Heart left ventricle (tissue), 16 donors: ENCODE measurements at regions not wholly inside any gene's neighbourhood (a gene's known extent, or its start where the extent isn't known, plus 50 kb on each side); places are given as distances from the start of the nearest gene placed in this dataset.

Experiments used
- ATAC-seq, 4 donors: fragments of 200-7000 bp; cut with Tn5 transposase; one replicate each; pipeline ENCODE4 v1.9.1; 2020 to 2022; ENCODE audit warnings: moderate library complexity in 4 of 4, mild to moderate bottlenecking in 3 of 4, moderate number of reproducible peaks in 1 of 4
- DNase-seq, 5 donors: peaks; one replicate each; pipeline ENCODE4 v3.0.0-alpha.2; 2020
- H3K27ac ChIP-seq, 12 donors: fragments of 200-600 bp; sonication (generic) in 4 of 12; one replicate each; pipeline versions ENCODE4 v1.5.0 to v1.8.0; 2016 to 2022; ENCODE audit warnings: mild to moderate bottlenecking in 2 of 12
- H3K27me3 ChIP-seq, 9 donors: fragments of 200-600 bp; sonication (generic) in 2 of 9; one replicate each; pipeline versions ENCODE4 v1.5.1 to v1.8.0; 2016 to 2022; ENCODE audit warnings: mild to moderate bottlenecking in 3 of 9
- H3K36me3 ChIP-seq, 9 donors: fragments of 200-600 bp; sonication (generic) in 2 of 9; one replicate each; pipeline versions ENCODE4 v1.5.0 to v1.8.0; 2018 to 2022; ENCODE audit warnings: mild to moderate bottlenecking in 2 of 9
- H3K4me1 ChIP-seq, 12 donors: fragments of 200-600 bp; sonication (generic) in 4 of 12; one replicate each; pipeline versions ENCODE4 v1.5.0 to v1.8.0; 2016 to 2022; ENCODE audit warnings: mild to moderate bottlenecking in 3 of 12
- H3K4me3 ChIP-seq, 12 donors: fragments of 200-600 bp; sonication (generic) in 4 of 12; one replicate each; pipeline versions ENCODE4 v1.5.0 to v1.8.0; 2017 to 2022; ENCODE audit warnings: mild to moderate bottlenecking in 9 of 12, moderate library complexity in 4 of 12
- H3K9me3 ChIP-seq, 12 donors: fragments of 200-600 bp; sonication (generic) in 4 of 12; one replicate each; pipeline versions ENCODE4 v1.5.0 to v1.8.0; 2016 to 2022; ENCODE audit warnings: mild to moderate bottlenecking in 1 of 12
- POLR2A ChIP-seq, 2 donors: fragments of 450-650 bp; IDR thresholded peaks; one replicate each; pipeline ENCODE4 v1.6.1; 2017; ENCODE audit warnings: antibody characterized with exemption in 2 of 2, mild to moderate bottlenecking in 2 of 2, moderate library complexity in 2 of 2
- WGBS, 4 donors: extraction: QIAGEN DNeasy Blood & Tissue Kit in 2 of 4; methylation state at CpG; one replicate each; pipeline versions ENCODE4 v1.1.5 to v1.1.7; 2013 to 2018; 5-methylcytosine and 5-hydroxymethylcytosine counted together
- intact Hi-C, 10 donors: fragments of 100-400 bp; cut with DNase I; formaldehyde crosslinking; loops; one replicate each; pipeline versions ENCODE4 v1.11.1 to v1.14.2; 2022
- TF ChIP-seq, protein P1 (sequence below), 12 donors: fragments of 200-600 bp; sonication (generic) in 4 of 12; IDR thresholded peaks; one replicate each; pipeline versions ENCODE4 v1.5.0 to v1.8.0; 2018 to 2022; ENCODE audit warnings: antibody characterized with exemption in 12 of 12, mild to moderate bottlenecking in 5 of 12
- donor health status: ischemic (EF 13 %, LVEDD 7.1; RV severe dilation, severe dysfunction).
- donor health status: healthy with polysubstance abuse.
- donor health status: DM: no; HTN: yes; CAD: no.
- donor health status: DM: no; HTN: no; CAD: no.
- donor health status: ischemic (EF 25% LVEDD 6.9; RV normal size, moderate dysfunction).
- donor health status: ischemic (EF 25% LVEDD 5.7; RV mildly dilated, moderate dysfunction).
- donor health status: healthy.
- donor health status: DM: yes; HTN: yes; CAD: no.
- donor health status: ischemic (EF 35%, LVEDD 5.7; RV mildly dilated, moderate dysfunction).
- donor health status: nonischemic (EF 11% LVEDD 7.7; RV severe dilation, severe dysfunction).
- donor health status: DM: yes; HTN: yes; CAD: no.
- donor health status: PGD.
- donor health status: ischemic (EF 29% LVEDD 5.4; RV normal size, mild dysfunction).
- donor health status: nonischemic (EF 23%, LVEDD 6.1; RV moderate dilation, normal function).

DNA sequence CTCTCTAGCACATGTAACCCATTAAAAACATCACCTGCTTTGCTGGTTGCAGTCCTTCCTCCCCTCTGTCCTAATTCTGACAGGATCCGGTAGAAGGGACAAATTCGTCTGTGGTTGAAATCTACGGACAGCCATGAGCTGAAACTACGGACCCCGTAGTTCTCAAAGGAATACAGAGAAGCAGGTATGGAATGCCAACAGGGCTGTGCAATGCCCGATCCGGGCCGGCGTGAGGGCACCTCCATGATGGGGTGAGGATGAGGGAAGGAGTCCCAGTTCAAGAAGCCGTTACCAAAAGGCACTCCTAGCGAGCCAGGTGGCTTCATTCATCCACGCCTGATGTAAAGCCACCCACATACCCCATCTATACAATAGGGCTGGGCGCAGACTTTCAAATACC is 160.0 kb upstream of the NSMCE3 start:
- DNase-seq (no peak), ATAC-seq (no peak)
- no peaks in the 10 kb centered on the region for H3K27me3 ChIP-seq
- intact Hi-C loops = no loop called here
- WGBS, 4 donors = 87 to 94% (median 91%) methylated on average over 13 of the region's 13 CpGs
- H3K4me1 ChIP-seq = no peaks in the 10 kb centered on the region
- H3K9me3 ChIP-seq = peaks cover 0 to 4% (median 0%) of the 10 kb centered on the region in 12 donors
- no peak overlapping the region for H3K4me3 ChIP-seq
- TF ChIP-seq, protein P1, sequence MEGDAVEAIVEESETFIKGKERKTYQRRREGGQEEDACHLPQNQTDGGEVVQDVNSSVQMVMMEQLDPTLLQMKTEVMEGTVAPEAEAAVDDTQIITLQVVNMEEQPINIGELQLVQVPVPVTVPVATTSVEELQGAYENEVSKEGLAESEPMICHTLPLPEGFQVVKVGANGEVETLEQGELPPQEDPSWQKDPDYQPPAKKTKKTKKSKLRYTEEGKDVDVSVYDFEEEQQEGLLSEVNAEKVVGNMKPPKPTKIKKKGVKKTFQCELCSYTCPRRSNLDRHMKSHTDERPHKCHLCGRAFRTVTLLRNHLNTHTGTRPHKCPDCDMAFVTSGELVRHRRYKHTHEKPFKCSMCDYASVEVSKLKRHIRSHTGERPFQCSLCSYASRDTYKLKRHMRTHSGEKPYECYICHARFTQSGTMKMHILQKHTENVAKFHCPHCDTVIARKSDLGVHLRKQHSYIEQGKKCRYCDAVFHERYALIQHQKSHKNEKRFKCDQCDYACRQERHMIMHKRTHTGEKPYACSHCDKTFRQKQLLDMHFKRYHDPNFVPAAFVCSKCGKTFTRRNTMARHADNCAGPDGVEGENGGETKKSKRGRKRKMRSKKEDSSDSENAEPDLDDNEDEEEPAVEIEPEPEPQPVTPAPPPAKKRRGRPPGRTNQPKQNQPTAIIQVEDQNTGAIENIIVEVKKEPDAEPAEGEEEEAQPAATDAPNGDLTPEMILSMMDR (IDR thresholded peaks at IDR 0.05) = no peak
- no peak for TF ChIP-seq POLR2A (IDR thresholded peaks at IDR 0.05)
- H3K36me3 ChIP-seq = no peaks in the 10 kb centered on the region
- no peak overlapping the region for H3K27ac ChIP-seq

DNA sequence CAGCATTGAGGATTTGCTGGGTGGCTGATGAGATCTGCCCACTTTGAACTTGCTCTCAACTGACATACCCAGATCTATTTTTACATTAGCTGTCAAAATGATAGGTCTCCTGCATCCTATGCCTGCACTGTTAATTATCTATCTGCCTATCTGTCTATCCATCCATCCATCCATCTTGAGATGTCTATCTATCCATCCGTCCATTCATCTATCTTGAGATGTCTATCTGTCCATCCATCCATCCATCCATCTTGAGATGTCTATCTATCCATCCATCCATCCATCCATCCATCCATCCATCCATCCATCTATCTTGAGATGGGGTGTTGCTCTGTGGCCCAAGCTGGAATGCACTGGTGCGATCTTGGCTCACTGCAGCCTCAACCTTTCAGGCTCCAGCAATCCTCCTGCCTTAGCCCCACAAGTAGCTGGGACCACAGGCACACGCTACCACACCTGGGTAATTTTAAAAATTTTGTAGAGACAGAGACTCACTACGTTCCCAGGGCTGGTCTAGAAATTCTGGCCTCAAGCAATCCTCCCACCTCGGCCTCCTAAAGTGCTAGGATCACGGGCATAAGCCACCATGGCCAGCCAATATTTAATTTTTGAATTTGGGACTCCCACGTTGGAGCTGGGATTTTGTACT is 159.4 kb upstream of the NSMCE3 start:
- Histone ChIP-seq H3K4me1 (no peaks in the 10 kb centered on the region), H3K9me3 (peaks cover 0 to 4% (median 0%) of the 10 kb centered on the region in 12 donors), H3K36me3 (no peaks in the 10 kb centered on the region), H3K27me3 (no peaks in the 10 kb centered on the region), H3K4me3 (no peak overlapping the region), H3K27ac (no peak overlapping the region)
- DNase-seq (no peak), ATAC-seq (no peak)
- WGBS, 4 donors = 88 to 93% (median 90%) methylated on average over 7 of the region's 7 CpGs
- intact Hi-C loops = no loop called here
- TF ChIP-seq POLR2A (IDR thresholded peaks at IDR 0.05) = no peak
- TF ChIP-seq, protein P1 (IDR thresholded peaks at IDR 0.05) = no peak

DNA sequence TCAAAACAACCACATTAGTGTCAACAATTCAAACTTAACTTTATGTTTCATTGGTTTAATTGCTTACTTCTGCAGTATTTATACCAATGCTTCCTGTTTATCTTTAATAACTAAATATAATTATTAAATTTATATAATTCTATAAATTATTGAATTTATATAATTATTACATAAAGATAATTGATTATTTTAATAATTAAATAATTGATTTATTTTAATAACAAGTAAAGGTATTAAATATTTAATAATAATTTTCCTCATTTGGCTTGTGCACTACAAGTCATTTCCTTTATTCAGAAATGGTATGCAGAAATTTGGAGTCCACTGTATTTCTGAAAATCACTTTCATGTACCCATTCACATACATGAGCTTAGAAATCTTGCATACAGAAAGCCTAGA is 156.2 kb upstream of the NSMCE3 start:
- Histone ChIP-seq H3K4me3 (no peak overlapping the region), H3K9me3 (peaks cover 0 to 4% (median 0%) of the 10 kb centered on the region in 12 donors), H3K4me1 (no peaks in the 10 kb centered on the region), H3K27ac (no peak overlapping the region), H3K27me3 (no peaks in the 10 kb centered on the region), H3K36me3 (no peaks in the 10 kb centered on the region)
- DNase-seq (no peak), ATAC-seq (no peak)
- intact Hi-C loops = no loop called here
- no peak for TF ChIP-seq POLR2A (IDR thresholded peaks at IDR 0.05)
- TF ChIP-seq, protein P1 (IDR thresholded peaks at IDR 0.05) = no peak

DNA sequence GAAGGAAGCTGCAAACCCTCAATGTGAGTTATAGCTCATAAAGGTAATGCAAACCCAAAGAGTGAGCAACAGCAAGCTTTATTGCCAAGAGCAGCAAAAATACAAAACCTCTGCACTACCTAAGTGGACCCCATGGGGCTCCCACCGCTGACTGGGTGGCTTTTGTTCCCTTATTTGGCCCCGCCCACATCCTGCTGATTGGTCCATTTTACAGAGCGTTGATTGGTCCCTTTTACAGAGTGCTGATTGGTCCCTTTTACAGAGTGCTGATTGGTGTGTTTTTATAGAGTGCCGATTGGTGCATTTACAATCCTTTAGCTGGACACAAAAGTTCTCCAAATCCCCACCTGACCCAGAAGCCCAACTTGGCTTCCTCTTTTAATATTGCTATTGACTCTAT is 154.5 kb upstream of the NSMCE3 start:
- no peak for ATAC-seq
- Histone ChIP-seq H3K36me3 (no peaks in the 10 kb centered on the region), H3K9me3 (peaks cover 0 to 4% (median 0%) of the 10 kb centered on the region in 12 donors), H3K27me3 (no peaks in the 10 kb centered on the region), H3K27ac (no peak overlapping the region), H3K4me1 (no peaks in the 10 kb centered on the region), H3K4me3 (no peak overlapping the region)
- TF ChIP-seq, protein P1 (IDR thresholded peaks at IDR 0.05) = no peak
- TF ChIP-seq POLR2A (IDR thresholded peaks at IDR 0.05) = no peak
- no peak for DNase-seq
- WGBS, 4 donors = 79 to 93% (median 87%) methylated on average over 4 of the region's 4 CpGs
- intact Hi-C loops = no loop called here
